Endodermal cell (in vitro differentiated cells): ENCODE measurements at regions not wholly inside any gene's neighbourhood (a gene's known extent, or its start where the extent isn't known, plus 50 kb on each side); places are given as distances from the start of the nearest gene placed in this dataset.

Experiments used
- DNase-seq: peaks from one replicate; pipeline ENCODE4 v3.0.0-alpha.2; 2017
- H3K27ac ChIP-seq: 2 replicates; pipeline ENCODE4 v1.5.1; 2013; ENCODE audit warnings: mild to moderate bottlenecking, low read depth, low read length, moderate library complexity
- H3K27me3 ChIP-seq: 2 replicates; pipeline ENCODE4 v1.6.1; 2013; ENCODE audit warnings: mild to moderate bottlenecking, low read length, moderate library complexity; ENCODE audit not compliant: insufficient read depth, control insufficient read depth, poor library complexity, severe bottlenecking
- H3K36me3 ChIP-seq: 2 replicates; pipeline ENCODE4 v1.7.0; 2013; ENCODE audit warnings: mild to moderate bottlenecking, low read length, moderate library complexity; ENCODE audit not compliant: control insufficient read depth, insufficient read depth
- H3K4me1 ChIP-seq: one replicate; pipeline ENCODE4 v1.7.0; 2013; ENCODE audit warnings: low read length; ENCODE audit not compliant: control insufficient read depth, insufficient read depth
- H3K4me3 ChIP-seq: 2 replicates; pipeline ENCODE4 v1.5.1; 2013; ENCODE audit warnings: mild to moderate bottlenecking, low read length, moderate library complexity
- H3K9ac ChIP-seq: 2 replicates; pipeline ENCODE4 v1.6.1; 2013; ENCODE audit warnings: mild to moderate bottlenecking, low read length, moderate library complexity; ENCODE audit not compliant: poor library complexity, severe bottlenecking; ENCODE audit errors: extremely low read depth
- H3K9me3 ChIP-seq: 2 replicates; pipeline ENCODE4 v1.6.1; 2013; ENCODE audit warnings: mild to moderate bottlenecking, low read length, moderate library complexity; ENCODE audit not compliant: control insufficient read depth
- H3K27ac Mint-ChIP-seq: 2 replicates; pipeline ENCODE4 v1.8.0; 2020; ENCODE audit warnings: mixed read lengths
- H3K27me3 Mint-ChIP-seq: 2 replicates; pipeline ENCODE4 v1.8.0; 2021; ENCODE audit warnings: mild to moderate bottlenecking, mixed read lengths; ENCODE audit not compliant: insufficient read depth
- H3K36me3 Mint-ChIP-seq: 2 replicates; pipeline ENCODE4 v1.8.0; 2020; ENCODE audit warnings: low read depth, mixed read lengths
- H3K4me1 Mint-ChIP-seq: 2 replicates; pipeline ENCODE4 v1.8.0; 2020; ENCODE audit warnings: mixed read lengths
- H3K4me3 Mint-ChIP-seq: 2 replicates; pipeline ENCODE4 v1.8.0; 2020; ENCODE audit warnings: mild to moderate bottlenecking, moderate library complexity, mixed read lengths
- H3K9me3 Mint-ChIP-seq: 2 replicates; pipeline ENCODE4 v1.8.0; 2020; ENCODE audit warnings: mild to moderate bottlenecking, mixed read lengths
- WGBS, 2 experiments: methylation state at CpG; one replicate each; pipeline versions ENCODE4 v1.1.5 to v1.1.7; 2013; ENCODE audit warnings: missing lambda C conversion rate in 2 of 2, mixed read lengths in 1 of 2; ENCODE audit not compliant: insufficient coverage in 1 of 2, insufficient read length in 1 of 2; 5-methylcytosine and 5-hydroxymethylcytosine counted together
- TF ChIP-seq, protein P1 (sequence below): fragments of 200-600 bp; sonication (generic); conservative IDR thresholded peaks from 2 replicates; pipeline ENCODE4 v1.5.0; 2021; ENCODE audit warnings: antibody characterized with exemption, mild to moderate bottlenecking

DNA sequence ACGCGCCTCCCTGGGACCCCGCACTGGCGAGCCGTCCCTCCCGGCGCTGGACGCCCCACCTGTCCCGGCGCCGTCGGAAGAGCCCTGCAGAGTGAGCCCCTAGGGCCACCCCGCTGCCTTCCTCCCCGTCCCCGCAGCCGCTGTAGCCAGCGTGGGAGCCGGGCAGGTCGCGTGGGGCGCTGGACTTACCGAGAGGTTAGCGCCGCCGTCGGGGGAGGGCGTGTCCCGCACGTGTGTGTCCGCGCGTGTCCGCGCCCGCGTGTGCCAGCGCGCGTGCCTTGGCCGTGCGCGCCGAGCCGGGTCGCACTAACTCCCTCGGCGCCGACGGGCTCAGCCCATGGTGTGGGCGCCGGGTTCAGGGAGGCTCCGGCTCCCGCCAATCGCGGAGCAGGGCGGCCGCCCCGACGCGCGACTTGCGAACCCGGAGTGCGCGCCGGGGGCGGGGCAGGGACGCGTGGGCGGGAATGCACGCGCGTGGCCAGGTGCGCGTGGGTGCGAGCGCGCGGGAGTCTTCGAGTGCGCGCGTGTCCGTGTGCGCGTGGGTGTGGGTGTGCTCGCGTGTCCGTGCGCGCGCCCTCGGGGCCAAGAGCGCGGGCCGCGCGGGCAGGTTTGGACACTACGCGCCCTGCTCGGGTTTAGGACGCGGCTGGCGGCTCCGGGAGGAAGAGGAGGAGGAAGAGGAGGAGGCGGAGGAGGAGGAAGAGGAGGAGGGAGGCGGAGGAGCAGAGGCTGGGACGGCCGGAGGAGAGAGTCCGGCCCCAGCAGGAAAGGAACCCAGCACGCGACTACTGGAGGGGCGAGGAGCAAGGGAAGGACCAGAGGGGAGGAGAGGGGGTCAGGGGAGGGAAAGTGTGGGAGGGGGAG lies 145.2 kb upstream of the ETS2 start:
- peak overlapping the region; percentile 49 for H3K4me3 Mint-ChIP-seq

DNA sequence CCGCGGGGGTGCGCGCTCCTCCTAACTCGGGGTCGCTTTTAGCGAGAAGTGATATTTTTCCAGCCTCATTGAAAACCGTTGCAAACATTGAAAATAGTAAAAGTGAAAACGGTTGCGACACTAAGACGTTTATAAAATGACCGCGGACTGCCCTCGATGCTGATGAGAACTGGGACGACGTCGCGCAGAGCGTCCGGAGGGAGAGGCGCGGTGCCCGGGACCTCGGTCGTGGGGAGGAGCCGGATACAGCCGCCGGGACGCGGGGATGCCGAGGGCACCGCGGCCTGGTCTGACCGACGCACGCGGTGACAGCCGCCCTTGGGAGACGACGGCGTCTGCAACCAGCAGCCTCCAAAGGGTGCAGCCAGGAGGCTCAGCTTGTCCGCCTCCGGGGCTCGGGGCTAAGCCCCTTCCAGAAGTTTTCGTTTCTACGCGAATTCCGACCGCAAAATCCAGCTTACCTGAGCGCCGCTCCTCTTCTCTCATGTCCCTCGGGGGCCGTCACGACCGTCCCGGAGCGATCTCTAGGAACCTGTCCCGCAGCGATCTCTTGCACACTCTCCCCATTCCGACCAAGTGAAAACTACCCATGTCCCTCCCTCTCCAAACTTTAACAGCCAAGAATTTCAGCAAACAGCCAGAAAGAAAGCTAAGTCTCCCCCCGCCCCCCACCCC lies 144.4 kb upstream of the ETS2 start:
- H3K4me3 ChIP-seq = peak overlapping the region; percentile 72
- H3K36me3 ChIP-seq = no peaks in the 10 kb centered on the region
- H3K4me1 Mint-ChIP-seq = peaks cover 5% of the 10 kb centered on the region
- H3K9me3 ChIP-seq = no peaks in the 10 kb centered on the region
- TF ChIP-seq, protein P1, sequence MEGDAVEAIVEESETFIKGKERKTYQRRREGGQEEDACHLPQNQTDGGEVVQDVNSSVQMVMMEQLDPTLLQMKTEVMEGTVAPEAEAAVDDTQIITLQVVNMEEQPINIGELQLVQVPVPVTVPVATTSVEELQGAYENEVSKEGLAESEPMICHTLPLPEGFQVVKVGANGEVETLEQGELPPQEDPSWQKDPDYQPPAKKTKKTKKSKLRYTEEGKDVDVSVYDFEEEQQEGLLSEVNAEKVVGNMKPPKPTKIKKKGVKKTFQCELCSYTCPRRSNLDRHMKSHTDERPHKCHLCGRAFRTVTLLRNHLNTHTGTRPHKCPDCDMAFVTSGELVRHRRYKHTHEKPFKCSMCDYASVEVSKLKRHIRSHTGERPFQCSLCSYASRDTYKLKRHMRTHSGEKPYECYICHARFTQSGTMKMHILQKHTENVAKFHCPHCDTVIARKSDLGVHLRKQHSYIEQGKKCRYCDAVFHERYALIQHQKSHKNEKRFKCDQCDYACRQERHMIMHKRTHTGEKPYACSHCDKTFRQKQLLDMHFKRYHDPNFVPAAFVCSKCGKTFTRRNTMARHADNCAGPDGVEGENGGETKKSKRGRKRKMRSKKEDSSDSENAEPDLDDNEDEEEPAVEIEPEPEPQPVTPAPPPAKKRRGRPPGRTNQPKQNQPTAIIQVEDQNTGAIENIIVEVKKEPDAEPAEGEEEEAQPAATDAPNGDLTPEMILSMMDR = no peak
- no peaks in the 10 kb centered on the region for H3K36me3 Mint-ChIP-seq
- no peaks in the 10 kb centered on the region for H3K9me3 Mint-ChIP-seq
- 4 to 5% methylated on average over 34 to 60 of the region's 61 CpGs for WGBS, 2 experiments
- H3K27ac Mint-ChIP-seq = no peak overlapping the region
- no peak overlapping the region for H3K27ac ChIP-seq
- peak; percentile 74 for DNase-seq
- peaks cover 2% of the 10 kb centered on the region for H3K4me1 ChIP-seq
- H3K9ac ChIP-seq = no peak overlapping the region
- peaks cover 69% of the 10 kb centered on the region for H3K27me3 Mint-ChIP-seq
- peak overlapping the region; percentile 49 for H3K4me3 Mint-ChIP-seq
- H3K27me3 ChIP-seq = peaks cover 80% of the 10 kb centered on the region

More for the DNA sequence above, 145.2 kb upstream of the ETS2 start:
- H3K27ac Mint-ChIP-seq = no peak overlapping the region
- Histone ChIP-seq H3K4me1 (peaks cover 2% of the 10 kb centered on the region), H3K9me3 (no peaks in the 10 kb centered on the region), H3K27me3 (peaks cover 85% of the 10 kb centered on the region), H3K9ac (no peak overlapping the region), H3K36me3 (no peaks in the 10 kb centered on the region), H3K4me3 (peak overlapping the region; percentile 72), H3K27ac (no peak overlapping the region)
- no peaks in the 10 kb centered on the region for H3K36me3 Mint-ChIP-seq
- H3K9me3 Mint-ChIP-seq = no peaks in the 10 kb centered on the region
- peaks cover 76% of the 10 kb centered on the region for H3K27me3 Mint-ChIP-seq
- peak; percentile 67 for DNase-seq
- peaks cover 5% of the 10 kb centered on the region for H3K4me1 Mint-ChIP-seq
- TF ChIP-seq, protein P1 = no peak
- whole genome bisulfite sequencing, 2 experiments = 2 to 4% methylated on average over 74 to 113 of the region's 113 CpGs

DNA sequence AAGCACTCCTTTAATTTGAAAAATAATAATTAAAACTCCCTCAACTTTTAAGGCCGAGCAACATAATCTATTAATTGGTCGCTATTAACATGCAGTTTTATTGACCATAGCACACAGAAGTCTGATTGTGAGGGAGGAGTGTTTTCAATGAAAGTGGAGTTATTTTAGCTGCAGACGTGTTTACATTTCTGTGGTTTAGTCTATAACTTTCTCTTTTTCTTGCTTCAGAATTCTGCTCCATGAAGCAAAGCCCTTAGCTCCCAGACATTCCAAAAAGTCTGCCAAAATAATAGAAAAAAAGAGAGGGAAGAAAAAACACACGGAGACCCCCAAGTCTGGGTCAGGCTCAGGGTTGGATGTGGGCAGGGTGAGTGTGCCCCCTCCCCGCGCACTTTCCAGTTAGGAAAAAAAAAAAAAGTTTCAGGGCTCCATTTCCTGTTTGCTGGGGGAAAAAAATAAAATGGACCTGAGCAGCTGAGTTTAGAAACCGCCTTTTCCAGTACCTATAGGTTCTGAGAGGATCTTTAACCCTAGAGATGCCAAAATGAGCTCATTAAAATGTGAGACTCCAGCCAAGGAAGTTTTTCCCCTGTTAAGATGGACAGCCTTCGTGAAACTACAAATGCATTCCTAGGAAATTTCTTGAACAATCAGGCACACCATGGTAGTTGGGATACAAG lies 143.7 kb upstream of the ETS2 start:
- Histone ChIP-seq H3K36me3 (no peaks in the 10 kb centered on the region), H3K27ac (no peak overlapping the region), H3K4me1 (peaks cover 2% of the 10 kb centered on the region), H3K9me3 (no peaks in the 10 kb centered on the region), H3K27me3 (peaks cover 73% of the 10 kb centered on the region), H3K4me3 (no peak overlapping the region), H3K9ac (no peak overlapping the region)
- 21 to 38% methylated on average over 4 to 8 of the region's 8 CpGs for WGBS, 2 experiments
- TF ChIP-seq, protein P1 = no peak
- peak overlapping the region; percentile 49 for H3K4me3 Mint-ChIP-seq
- peaks cover 62% of the 10 kb centered on the region for H3K27me3 Mint-ChIP-seq
- H3K4me1 Mint-ChIP-seq = peaks cover 5% of the 10 kb centered on the region
- H3K27ac Mint-ChIP-seq = no peak overlapping the region
- H3K36me3 Mint-ChIP-seq = no peaks in the 10 kb centered on the region
- no peaks in the 10 kb centered on the region for H3K9me3 Mint-ChIP-seq
- DNase-seq = no peak
